G401.6 (cell line): ENCODE measurements at regions not wholly inside any gene's neighbourhood (a gene's known extent, or its start where the extent isn't known, plus 50 kb on each side); places are given as distances from the start of the nearest gene placed in this dataset.
"Not testable (repeated sequence)": the region's sequence is repeated elsewhere in the genome, so short reads cannot be mapped to it uniquely, and the experiment has no call there.

Experiments
- FAIRE-seq: peaks from 2 replicates; lab custom pipeline; 2012; peaks lifted over from hg19 to GRCh38; lab: Jason Lieb, UNC

DNA sequence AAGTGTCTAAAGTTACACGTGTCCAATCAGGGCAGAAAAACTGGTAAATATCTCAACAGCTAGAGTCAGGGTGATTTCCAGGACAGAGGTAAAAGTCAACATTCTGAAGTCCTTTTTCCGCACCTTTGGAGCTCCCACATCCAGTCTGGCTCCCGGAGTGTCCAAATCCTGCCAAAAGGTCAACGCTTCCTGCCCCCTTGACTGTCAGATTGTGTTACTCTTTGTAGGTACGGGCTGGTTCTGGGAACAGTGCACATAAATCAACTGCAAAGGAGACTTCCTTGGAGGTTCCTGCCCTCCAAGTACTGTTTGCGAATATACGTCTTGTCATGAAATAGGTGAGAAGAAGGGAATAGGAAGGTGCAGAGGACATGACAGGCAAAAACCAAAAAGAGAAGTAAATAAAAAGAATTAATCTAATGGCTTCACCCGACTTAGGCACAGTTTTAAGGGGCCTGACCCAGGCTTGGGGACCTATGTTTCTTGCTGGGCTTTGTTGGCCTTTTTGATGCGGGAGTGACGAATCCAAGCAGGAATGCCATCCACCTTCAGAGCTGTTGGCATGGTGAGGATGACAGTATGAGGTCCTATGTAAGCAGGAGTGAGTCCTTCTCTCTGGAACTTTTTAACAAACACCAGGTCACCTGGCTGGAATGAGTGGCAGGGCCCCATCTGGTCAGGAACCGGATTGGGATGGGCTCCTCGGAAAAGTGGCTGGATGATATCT is 155.4 kb downstream of the TRIM27 start:
- FAIRE-seq, result no peak

DNA sequence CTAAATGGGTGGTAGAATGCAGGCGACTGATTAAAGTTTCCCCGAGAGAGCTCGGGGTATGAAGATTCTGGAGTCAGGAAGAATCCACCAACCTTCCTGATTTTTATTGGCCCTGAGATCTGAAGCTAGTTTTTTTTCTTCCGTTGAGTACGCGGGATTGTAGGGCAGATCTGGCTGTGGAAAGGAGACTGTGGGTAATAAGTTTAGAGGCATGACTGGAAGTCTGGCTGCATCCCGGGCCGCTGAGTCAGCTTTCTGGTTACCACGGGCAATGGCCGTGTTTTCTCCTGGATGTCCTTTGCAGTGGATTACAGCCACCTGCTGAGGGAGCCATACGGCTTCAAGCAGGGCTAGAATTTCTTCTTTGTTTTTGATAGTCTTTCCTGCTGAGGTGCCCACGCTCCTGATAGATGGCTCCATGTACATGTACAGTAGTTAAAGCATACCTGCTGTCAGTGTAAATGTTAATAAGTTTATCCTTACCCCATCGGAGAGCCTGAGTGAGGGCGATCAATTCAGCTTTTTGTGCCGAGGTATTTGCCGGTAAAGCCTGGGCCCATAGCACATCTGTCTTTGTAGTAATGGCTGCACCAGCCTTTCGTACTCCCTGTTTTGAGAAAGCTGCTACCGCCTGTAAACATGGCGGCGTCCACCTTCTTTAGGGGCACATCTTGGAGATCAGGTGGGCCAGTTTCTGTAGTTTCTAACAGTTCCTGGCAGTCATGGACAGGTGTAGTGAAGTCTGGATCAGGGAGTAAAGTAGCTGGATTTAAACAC is 154.0 kb downstream of the TRIM27 start:
- FAIRE-seq, result no peak

DNA sequence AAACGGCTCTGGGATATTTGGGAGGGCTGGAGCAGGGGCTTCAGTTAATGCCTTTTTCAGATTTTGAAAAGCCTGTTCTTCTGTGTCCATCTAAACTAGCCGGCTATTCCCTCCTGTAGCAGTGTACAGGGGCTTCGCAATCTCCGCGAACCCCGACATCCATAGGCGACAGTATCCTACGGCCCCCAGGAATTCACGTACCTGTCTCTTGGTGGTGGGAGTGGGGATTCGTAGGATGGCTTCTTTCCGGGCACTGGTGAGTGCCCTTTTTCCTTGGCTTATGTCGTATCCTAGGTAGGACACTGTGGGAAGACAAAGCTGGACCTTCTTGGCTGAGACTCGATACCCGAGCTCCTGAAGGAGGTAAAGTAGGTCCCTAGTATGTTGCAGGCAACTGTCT is 153.1 kb downstream of the TRIM27 start:
- FAIRE-seq, result no peak

DNA sequence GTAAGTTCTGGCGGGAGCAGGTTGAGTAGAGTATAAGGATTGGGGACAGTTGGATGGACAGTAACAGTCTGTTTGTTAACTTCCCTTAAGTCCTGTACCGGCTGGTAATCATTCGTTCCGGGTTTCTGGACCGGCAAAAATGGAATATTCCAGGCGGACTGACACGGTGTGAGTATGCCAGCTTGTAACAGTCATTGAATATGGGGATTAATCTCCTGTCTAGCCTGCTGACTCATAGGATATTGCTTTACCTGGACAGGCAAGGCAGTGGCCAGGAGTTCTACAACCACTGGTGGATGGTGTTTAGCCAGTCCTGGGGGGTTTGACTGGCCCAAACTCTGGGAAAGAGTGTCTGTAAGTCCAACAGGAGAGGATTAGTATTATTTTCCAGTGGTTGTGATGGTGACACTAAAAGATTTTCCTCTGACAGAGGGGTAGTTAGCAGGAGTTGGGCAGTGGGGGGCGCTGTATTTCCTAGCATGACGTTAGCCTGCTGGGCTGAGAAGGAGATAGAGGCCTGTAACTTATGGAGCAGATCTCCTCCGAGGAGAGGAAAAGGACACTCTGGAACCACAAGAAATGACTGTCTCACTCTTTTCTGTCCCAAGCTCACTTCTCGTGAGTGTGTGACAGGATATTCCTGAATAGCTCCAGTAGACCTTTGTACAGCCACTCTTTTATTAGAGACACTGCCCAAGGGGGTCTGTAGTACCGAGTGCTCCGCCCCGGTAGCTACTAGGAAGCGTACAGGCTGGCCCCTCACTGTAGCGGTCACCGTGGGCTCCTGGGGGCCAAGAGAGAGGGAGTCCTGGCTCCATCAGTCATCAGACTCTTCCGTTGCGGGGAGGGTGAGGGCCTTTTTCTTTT is 152.2 kb downstream of the TRIM27 start:
- no peak for FAIRE-seq

DNA sequence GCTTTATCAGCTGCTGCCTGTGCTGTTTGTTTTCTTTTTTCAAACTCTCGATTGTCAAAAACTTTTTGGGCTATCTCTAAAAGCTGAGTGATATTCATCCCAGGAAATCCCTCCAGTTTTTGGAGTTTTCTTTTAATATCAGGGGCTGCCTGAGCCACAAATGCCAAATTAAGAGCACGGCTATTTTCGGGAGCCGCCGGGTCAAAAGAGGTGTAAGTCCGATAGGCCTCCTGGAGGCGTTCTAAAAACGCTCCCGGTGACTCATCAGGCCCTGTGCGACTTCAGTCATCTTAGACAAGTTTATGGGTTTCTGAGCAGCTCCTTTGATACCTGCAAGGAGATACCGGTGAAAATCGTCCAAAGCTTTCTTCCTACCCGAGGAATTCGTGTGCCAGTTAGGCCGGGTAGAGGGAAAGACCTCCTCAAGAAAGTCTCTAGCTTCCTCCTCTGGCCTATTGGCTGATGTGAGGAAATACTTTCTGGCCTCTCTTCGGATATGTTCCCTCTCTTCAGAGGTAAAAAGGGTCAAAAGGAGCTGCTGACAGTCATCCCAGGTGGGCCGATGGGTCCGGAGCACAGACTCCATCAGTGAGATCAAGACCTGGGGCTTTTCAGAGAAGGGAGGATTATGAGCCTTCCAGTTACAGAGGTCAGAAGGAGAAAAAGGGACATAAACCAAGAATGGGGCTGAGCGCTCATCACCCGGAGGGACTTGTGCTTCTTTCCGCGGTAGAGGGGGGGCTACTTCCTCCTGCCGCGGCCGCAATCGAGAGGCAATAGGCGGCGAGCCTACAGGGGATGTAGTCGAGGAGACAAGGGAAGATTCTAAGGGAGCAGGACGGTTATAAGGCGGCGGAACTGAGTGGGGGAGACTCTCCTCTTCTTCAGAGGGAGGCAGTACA is 151.1 kb downstream of the TRIM27 start:
- FAIRE-seq, result no peak

DNA sequence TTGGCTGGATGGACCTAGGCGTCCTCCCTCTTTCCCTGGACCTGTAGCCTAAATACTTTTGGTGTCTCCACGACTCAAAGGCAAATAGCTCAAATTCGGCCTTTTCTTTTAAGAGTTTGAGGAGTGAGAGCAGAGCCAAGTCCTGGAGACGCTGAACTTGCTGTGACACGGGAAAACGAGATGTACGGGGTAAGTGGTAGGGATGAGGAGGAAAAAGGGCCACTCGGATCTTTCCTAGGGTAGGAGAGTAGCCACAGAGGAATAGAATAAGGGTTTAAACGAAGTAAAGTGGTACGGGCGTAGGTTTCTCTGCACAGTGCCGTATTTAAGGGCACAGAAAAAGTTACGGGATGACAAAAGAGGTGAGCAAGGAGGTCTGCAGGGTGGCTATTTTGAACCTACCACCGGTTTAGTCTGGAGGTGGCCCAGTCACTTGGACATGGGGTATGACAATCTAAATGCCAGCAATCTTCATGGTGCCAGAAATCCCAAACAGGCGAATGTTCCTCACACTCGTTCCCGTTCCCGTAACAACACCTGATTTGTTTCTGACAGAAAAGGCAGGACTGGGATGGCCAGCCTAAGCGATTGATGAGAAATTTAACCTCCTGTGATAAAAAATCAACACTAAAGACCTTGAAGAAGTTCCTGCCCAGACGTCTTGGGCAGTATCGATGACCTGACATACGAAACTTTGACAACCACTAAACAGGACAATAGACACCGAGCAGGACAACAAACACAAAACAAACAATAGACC is 149.3 kb downstream of the TRIM27 start:
- FAIRE-seq, result no peak

DNA sequence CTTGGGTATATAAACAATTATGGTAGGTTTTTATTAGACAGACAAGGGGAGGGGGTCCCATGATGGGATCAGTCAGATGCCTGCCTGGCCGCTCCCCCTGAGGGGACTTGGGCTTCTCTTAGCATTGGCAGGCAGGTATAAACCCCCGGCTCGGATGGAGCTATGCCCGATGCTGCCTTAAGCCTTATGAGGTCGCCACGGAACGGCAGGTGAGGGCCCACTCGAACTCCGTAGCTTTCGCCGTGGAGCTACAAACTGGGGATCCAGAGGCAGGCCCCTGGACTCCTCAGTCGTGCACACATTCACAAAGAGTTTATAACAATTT is 148.8 kb downstream of the TRIM27 start:
- FAIRE-seq, result no peak

DNA sequence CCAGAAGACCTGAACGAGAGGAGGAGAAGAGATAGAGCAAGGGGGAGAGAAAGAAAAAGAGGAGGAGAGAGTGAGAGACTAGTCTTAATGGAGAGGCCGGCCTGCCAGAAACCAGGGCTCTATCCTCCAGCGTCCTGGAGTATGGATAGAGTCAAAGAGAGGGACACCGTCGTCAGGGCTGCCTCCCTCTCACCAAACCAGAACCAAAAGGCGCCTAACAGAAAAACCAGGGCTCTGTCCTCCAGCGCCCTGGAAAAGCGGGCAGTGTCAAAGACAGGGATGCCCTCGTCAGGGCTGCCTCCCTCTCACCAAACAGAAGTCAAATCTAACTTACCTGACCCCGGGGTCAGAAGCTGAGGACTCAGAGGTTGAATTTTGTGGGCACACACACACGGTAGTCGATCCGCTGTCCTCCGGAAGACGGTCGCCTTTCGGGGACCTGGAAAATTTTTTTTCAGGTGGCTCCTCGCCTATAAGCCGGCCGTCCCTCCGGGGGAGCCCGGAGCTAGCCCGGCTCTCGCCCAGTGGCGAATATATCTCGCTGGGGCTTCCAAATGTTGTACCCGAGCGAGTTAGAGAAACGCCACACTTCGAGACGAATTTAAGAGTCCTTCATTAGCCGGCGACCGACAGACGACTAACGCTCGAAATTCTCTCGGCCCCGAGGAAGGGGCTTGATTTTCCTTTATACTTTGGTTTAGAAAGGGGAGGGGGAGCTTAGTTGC is 148.2 kb downstream of the TRIM27 start:
- FAIRE-seq, result no peak

DNA sequence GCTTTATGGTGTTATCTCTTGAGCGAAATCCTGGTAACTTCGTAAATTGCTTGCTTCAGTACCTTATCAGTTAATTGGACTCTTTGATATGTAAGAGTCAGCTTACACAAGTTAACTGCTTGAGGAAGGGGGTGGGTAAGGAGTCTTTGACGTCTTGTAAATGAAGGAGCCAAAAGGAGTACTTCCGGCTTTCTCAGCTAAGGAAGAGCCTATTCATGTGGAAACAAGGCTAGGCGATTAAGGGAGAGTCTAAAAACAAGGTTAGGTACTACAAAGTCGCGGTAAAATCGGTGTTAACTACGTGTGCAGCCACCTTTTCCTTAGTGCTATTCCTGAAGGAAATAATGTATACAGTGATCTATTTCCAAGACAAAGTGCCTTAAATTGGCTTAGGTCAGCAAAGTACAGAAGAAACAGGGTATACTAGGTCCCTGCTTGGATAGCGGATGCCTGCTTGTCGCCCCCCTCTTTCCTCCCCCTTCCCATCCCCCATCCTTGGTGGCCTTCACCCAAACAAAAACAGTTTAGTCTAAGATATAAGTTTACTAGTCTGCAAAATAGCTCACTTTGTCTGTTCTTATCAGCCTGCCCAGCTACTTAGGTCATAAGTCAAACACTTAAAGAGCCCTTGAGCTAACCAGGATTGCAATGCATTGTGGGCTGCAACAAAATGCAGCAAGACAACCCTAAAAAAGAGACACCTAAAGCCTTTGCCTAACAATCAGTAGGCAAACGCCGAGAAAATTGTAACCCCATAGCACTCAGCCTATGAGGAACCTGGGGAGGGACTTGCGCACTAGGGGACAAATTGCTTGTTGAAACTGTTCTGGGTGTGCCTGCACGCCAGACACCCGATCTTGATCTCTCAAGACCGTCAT is 147.3 kb downstream of the TRIM27 start:
- no peak for FAIRE-seq

DNA sequence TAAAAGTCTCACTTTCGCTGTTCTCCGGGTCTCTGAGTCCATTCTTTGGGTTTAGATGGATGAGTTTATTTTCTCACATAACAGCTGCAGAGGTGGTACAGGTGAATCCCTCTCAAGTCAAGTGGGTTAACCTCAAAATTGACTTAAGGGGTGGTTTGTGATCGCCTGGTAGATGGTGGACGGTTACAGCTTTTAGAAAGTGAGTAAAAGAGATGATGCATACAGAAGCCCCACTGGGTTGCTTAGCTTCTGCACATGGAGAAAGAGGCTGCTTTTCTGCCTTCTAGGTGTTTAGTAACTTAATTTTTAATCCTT is 146.7 kb downstream of the TRIM27 start:
- FAIRE-seq, result no peak

DNA sequence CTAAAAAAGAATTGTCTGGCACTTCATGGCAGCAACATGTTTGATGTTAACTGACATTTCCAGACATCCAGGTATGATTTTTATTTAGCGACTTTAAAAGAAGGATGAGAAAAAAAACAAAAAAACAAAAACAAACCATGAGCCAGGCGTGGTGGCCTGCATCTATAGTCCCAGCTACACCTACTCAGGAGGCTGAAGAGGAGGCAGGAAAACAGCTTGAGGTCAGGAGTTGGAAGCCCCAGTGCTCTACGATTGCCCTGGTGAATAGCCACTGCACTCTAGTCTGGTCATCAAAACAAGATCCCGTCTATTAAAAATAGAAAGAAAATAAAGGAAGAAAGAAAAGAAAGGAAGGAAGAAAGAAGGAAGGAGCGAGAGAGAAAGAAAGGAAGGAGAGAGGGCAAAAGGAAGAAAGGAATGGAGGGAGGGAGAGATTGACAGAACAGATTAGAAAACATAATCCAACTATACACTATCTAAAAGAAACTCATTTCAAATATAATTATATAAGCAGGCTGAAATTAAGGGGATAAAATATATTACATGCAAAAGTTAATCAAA is 141.6 kb downstream of the TRIM27 start:
- FAIRE-seq, result no peak

DNA sequence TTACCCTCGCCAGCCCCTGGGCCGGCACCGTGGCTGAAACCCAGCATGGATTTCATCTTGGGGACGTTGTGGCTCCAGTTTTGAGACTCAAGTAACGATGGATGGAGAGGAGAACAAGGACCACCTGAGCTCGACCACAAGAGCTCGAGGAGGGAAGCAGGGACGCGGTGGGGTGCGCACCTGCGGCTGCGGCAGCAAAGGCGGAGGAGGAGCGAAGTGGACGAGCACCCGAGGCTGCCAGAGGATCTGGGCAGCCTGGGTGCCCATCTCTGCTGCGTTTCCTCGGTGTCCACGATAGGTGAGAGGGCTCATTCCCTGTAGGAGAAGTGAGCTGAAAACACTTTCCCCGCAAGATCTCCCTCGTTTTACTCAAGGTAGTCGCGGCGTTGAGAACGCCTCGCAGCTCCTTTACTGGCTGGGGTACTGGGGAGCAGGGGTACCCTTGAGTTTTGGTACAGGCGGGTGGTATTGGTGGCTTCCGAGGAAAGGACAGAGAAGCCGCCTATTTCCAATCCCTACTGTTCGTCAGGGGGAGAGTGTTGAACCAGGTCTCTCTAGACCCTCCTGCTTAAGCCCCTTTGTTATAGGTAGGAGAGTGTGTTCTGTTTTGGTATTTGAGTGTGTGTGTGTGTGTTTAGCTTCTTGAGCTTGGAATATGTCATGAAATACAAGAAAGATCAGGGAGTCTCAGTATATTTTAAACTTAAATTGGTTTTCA is 137.7 kb downstream of the TRIM27 start:
- no peak for FAIRE-seq

DNA sequence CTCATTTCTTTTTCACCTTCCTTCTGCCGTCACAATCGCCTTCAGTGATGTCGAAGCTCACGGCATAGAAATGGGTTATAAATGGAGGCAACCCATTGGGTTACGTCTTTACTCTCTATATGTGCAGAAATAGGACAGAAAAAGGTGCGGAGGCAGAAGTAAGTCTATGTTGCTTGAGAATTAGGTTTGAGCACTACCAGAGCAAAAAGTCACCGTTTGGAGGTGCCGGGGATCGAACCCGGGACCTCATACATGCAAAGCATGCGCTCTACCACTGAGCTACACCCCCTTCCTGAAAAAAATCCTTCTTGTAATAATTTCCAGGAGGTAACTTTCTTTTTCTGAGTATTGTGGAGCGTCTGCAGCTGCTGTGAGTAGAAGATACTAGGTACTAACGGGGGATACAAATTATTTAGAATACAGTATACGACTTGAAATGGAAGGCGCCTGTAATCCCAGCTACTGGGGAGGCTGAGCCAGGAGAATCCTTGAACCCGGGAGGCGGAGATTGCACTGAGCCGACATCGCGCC is 134.2 kb downstream of the TRIM27 start:
- FAIRE-seq, result peak; percentile 90

DNA sequence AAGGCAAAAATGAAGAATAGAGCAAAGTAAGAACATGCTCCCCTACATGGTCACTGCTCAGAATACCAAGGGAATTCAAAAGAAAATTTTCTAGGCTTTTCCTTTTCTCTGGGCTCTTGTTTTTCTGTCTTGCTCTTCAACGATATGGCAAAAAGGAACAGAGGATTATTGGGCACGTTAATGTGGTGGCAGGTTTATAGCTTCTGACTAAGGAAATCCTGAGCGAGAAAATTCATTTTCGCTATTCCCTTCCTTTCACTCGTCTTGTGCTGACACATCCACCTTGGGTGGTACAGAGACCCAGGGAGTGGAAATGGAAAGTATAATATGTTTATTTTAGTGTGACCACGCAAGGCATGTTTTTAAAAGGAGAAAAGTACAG is 132.8 kb downstream of the TRIM27 start:
- FAIRE-seq, result no peak

DNA sequence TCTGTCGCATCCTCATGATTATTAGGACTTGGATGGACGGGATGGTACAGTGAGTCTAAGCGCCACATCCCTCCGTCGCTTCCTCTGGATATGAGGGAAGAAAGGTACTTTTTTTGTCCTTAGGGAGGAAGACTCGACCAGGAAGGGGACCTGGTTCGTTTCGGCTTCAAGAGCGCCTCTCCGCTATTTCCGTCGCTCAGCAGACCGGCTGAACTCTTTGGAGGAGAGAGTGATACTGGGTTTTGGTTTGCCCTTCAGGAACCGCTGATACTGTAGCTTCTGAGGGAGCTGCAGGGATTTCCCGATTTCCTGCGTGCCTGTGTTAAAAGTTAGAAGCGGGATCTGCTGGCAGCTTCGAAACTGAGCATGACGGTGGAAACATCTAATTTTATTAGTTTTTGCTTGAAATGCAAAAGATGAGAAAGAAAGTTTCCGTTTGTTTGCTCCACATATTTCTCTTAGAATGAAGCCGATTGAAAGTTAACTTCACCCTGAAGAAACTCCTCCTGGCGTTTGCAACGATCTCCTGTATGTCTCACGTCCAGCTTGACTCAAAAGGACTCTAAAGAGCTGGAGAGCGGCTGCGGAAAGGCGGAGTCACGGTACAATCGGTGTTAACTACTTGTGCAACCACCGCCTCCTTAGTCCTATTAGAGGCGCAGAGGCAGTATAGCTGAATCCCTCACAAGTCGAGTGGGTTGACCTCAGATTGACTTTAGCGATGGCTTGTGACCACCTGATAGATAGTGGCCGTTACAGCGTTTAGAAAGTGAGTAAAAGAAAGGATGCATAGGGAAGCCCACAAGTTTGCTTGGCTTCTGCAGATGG is 129.4 kb downstream of the TRIM27 start:
- peak; percentile 80 for FAIRE-seq

DNA sequence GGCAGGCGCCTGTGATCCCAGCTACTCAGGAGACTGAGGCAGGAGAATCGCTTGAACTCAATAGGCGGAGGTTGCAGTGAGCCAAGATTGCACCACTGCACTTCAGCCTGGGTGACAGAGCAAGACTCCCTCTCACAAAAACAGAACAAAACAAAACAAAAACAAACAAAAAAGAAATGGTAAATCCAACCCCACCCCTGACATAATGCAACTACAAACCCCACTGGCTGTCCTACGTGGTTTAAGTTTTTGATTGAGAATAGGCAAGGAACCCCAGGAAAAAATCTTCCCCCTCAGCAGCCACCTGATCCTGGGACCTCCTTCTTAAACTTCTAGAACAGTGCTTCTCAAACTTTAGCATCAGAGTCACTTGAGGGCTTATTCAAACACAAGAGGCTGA is 123.1 kb downstream of the TRIM27 start:
- not testable (repeated sequence) for FAIRE-seq
